Transverse colon (tissue), 4 donors: ENCODE measurements at regions not wholly inside any gene's neighbourhood (a gene's known extent, or its start where the extent isn't known, plus 50 kb on each side); places are given as distances from the start of the nearest gene placed in this dataset.

Experiments used
- CTCF ChIP-seq, 5 experiments: fragments of 200-600 bp in 3 of 5; fragments of 450-650 bp in 2 of 5; sonication (generic) in 3 of 5; IDR thresholded peaks; 1 replicate in 2 of 5; 2 replicates in 3 of 5; pipeline ENCODE4 v1.5.1; 2016 to 2017; ENCODE audit warnings: antibody characterized with exemption in 5 of 5, inconsistent platforms in 3 of 5, mild to moderate bottlenecking in 2 of 5, moderate library complexity in 1 of 5
- POLR2A ChIP-seq: fragments of 450-650 bp; IDR thresholded peaks from one replicate; pipeline ENCODE4 v1.6.1; 2016; ENCODE audit warnings: antibody characterized with exemption, mild to moderate bottlenecking, moderate library complexity
- POLR2AphosphoS5 ChIP-seq, 3 donors: sonication (generic); formaldehyde crosslinking; IDR thresholded peaks; one replicate each; pipeline ENCODE4 v1.6.1; 2016; ENCODE audit warnings: antibody characterized with exemption in 3 of 3

GRCh38 chr1:58031416-58031815, 515.1 kb downstream of the OMA1 start:
- TF ChIP-seq POLR2A (no peak), CTCF (IDR thresholded peaks at IDR 0.05) (no peak), POLR2AphosphoS5 (IDR thresholded peaks at IDR 0.05) (no peak)
